Keratinocyte (primary cell): ENCODE measurements at regions not wholly inside any gene's neighbourhood (a gene's known extent, or its start where the extent isn't known, plus 50 kb on each side); places are given as distances from the start of the nearest gene placed in this dataset.

ENCODE experiments used
- DNase-seq: peaks from one replicate; pipeline ENCODE4 v3.0.0-alpha.2; 2011; ENCODE audit warnings: low read depth, missing footprints, low spot score
- FAIRE-seq: peaks from 2 replicates; lab custom pipeline; 2011; peaks lifted over from hg19 to GRCh38; lab: Jason Lieb, UNC
- H2AFZ ChIP-seq: 2 replicates; pipeline ENCODE4 v1.6.0; 2012; ENCODE audit warnings: low read length, control low read depth, inconsistent platforms; ENCODE audit not compliant: control insufficient read depth
- H3K27ac ChIP-seq: 2 replicates; pipeline ENCODE4 v1.5.1; 2011; ENCODE audit warnings: low read length; ENCODE audit not compliant: control insufficient read depth, insufficient read depth
- H3K27me3 ChIP-seq: 3 replicates; pipeline ENCODE4 v1.6.0; 2011; ENCODE audit warnings: low read length; ENCODE audit not compliant: control insufficient read depth, insufficient read depth; ENCODE audit errors: extremely low read depth
- H3K36me3 ChIP-seq, 2 experiments: 2 replicates in 1 of 2; 3 replicates in 1 of 2; pipeline ENCODE4 v1.5.1; 2011; ENCODE audit warnings: low read length in 2 of 2, mild to moderate bottlenecking in 1 of 2; ENCODE audit not compliant: control insufficient read depth in 2 of 2, insufficient read depth in 2 of 2; ENCODE audit errors: extremely low read depth in 1 of 2
- H3K4me1 ChIP-seq: 3 replicates; pipeline ENCODE4 v1.5.1; 2011; ENCODE audit warnings: low read length; ENCODE audit not compliant: control insufficient read depth, insufficient read depth; ENCODE audit errors: extremely low read depth
- H3K4me2 ChIP-seq: 3 replicates; pipeline ENCODE4 v1.6.0; 2011; ENCODE audit warnings: low read depth, low read length; ENCODE audit not compliant: control insufficient read depth, insufficient read depth; ENCODE audit errors: extremely low read depth
- H3K4me3 ChIP-seq, 3 experiments: fragments of 200-600 bp in 1 of 3; sonication (generic) in 1 of 3; 2 replicates in 2 of 3; 3 replicates in 1 of 3; pipeline ENCODE4 v1.5.1; 2011 to 2016; ENCODE audit warnings: low read length in 3 of 3, mild to moderate bottlenecking in 3 of 3, control low read depth in 2 of 3, inconsistent platforms in 1 of 3, low read depth in 1 of 3, mixed read lengths in 1 of 3, mixed run types in 1 of 3, moderate library complexity in 1 of 3; ENCODE audit not compliant: control insufficient read depth in 2 of 3, insufficient read depth in 2 of 3; ENCODE audit errors: extremely low read depth in 1 of 3
- H3K79me2 ChIP-seq: 2 replicates; pipeline ENCODE4 v1.6.0; 2012; ENCODE audit warnings: low read length; ENCODE audit not compliant: control insufficient read depth, insufficient read depth
- H3K9ac ChIP-seq: 3 replicates; pipeline ENCODE4 v1.6.0; 2011; ENCODE audit warnings: low read length; ENCODE audit not compliant: control insufficient read depth, insufficient read depth; ENCODE audit errors: extremely low read depth
- H3K9me1 ChIP-seq: 3 replicates; pipeline ENCODE4 v1.6.0; 2011; ENCODE audit warnings: low read length; ENCODE audit not compliant: control insufficient read depth, insufficient read depth; ENCODE audit errors: extremely low read depth
- H3K9me3 ChIP-seq: 2 replicates; pipeline ENCODE4 v1.5.1; 2012; ENCODE audit warnings: low read depth, low read length; ENCODE audit not compliant: control insufficient read depth
- H4K20me1 ChIP-seq: 3 replicates; pipeline ENCODE4 v1.6.0; 2011; ENCODE audit warnings: low read length; ENCODE audit not compliant: control insufficient read depth, insufficient read depth; ENCODE audit errors: extremely low read depth
- EZH2 ChIP-seq: IDR thresholded peaks from one replicate; pipeline ENCODE4 v1.6.1; 2012; ENCODE audit warnings: inconsistent platforms, mild to moderate bottlenecking, low read length, moderate library complexity
- dilution Hi-C: fragments of 300-500 bp; cut with MboI; formaldehyde crosslinking; loops from one replicate; pipeline ENCODE4 v1.7.0; 2020; ENCODE audit warnings: low sequenced_read_pairs; ENCODE audit not compliant: extremely low pct_ligation_motif_present
- TF ChIP-seq, protein P1 (sequence below), 3 experiments: IDR thresholded peaks in 1 of 3; conservative IDR thresholded peaks in 1 of 3; optimal IDR thresholded peaks in 1 of 3; 2 replicates in 2 of 3; 3 replicates in 1 of 3; pipeline versions ENCODE3 to v1.5.1; 2011; ENCODE audit warnings: low read length in 3 of 3, mild to moderate bottlenecking in 3 of 3, moderate library complexity in 2 of 3, control low read depth in 1 of 3, inconsistent platforms in 1 of 3; ENCODE audit not compliant: insufficient read depth in 2 of 3; ENCODE audit errors: extremely low read depth in 1 of 3

- no peak for DNase-seq
- Histone ChIP-seq H3K4me3 (no peak overlapping the region), H4K20me1 (no peaks in the 10 kb centered on the region), H3K9ac (no peak overlapping the region), H3K36me3 (no peaks in the 10 kb centered on the region), H3K9me1 (no peaks in the 10 kb centered on the region), H3K4me1 (peaks cover 4% of the 10 kb centered on the region), H3K4me2 (no peak overlapping the region), H3K79me2 (no peaks in the 10 kb centered on the region), H3K27ac (no peak overlapping the region), H3K27me3 (no peaks in the 10 kb centered on the region), H3K9me3 (no peaks in the 10 kb centered on the region), H2AFZ (no peak overlapping the region)
- TF ChIP-seq, protein P1, sequence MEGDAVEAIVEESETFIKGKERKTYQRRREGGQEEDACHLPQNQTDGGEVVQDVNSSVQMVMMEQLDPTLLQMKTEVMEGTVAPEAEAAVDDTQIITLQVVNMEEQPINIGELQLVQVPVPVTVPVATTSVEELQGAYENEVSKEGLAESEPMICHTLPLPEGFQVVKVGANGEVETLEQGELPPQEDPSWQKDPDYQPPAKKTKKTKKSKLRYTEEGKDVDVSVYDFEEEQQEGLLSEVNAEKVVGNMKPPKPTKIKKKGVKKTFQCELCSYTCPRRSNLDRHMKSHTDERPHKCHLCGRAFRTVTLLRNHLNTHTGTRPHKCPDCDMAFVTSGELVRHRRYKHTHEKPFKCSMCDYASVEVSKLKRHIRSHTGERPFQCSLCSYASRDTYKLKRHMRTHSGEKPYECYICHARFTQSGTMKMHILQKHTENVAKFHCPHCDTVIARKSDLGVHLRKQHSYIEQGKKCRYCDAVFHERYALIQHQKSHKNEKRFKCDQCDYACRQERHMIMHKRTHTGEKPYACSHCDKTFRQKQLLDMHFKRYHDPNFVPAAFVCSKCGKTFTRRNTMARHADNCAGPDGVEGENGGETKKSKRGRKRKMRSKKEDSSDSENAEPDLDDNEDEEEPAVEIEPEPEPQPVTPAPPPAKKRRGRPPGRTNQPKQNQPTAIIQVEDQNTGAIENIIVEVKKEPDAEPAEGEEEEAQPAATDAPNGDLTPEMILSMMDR (optimal IDR thresholded peaks at IDR 0.05 in 1 of 3, IDR thresholded peaks at IDR 0.05 in 1 of 3, conservative IDR thresholded peaks at IDR 0.05 in 1 of 3; ENCODE audit: extremely low read depth in 1 of 3, insufficient read depth in 2 of 3, low read length in 3 of 3) = no peak
- no peak for TF ChIP-seq EZH2
- FAIRE-seq = no peak
- dilution Hi-C loops = no loop called here
Observed at GRCh38 chr13:106295971-106296370, 239.5 kb downstream of the EFNB2 start.

- no peaks in the 10 kb centered on the region for H3K79me2 ChIP-seq
- no peak overlapping the region for H3K27ac ChIP-seq
- H4K20me1 ChIP-seq = no peaks in the 10 kb centered on the region
- TF ChIP-seq, protein P1 (optimal IDR thresholded peaks at IDR 0.05 in 1 of 3, IDR thresholded peaks at IDR 0.05 in 1 of 3, conservative IDR thresholded peaks at IDR 0.05 in 1 of 3; ENCODE audit: extremely low read depth in 1 of 3, insufficient read depth in 2 of 3, low read length in 3 of 3) = no peak
- TF ChIP-seq EZH2 = no peak
- H2AFZ ChIP-seq = no peak overlapping the region
- peak overlapping the region; percentile 6 for H3K4me2 ChIP-seq
- H3K9me3 ChIP-seq = no peaks in the 10 kb centered on the region
- FAIRE-seq (peak; percentile 87), DNase-seq (no peak)
- no peak overlapping the region for H3K4me3 ChIP-seq
- H3K27me3 ChIP-seq = no peaks in the 10 kb centered on the region
- H3K36me3 ChIP-seq = no peaks in the 10 kb centered on the region
- peaks cover 13% of the 10 kb centered on the region for H3K4me1 ChIP-seq
- no peaks in the 10 kb centered on the region for H3K9me1 ChIP-seq
- no peak overlapping the region for H3K9ac ChIP-seq
- dilution Hi-C loops = no loop called here
Observed at GRCh38 chr13:106291006-106291405, 244.5 kb downstream of the EFNB2 start.
